GM20000 (cell line): ENCODE measurements at regions not wholly inside any gene's neighbourhood (a gene's known extent, or its start where the extent isn't known, plus 50 kb on each side); places are given as distances from the start of the nearest gene placed in this dataset.
"Not testable (repeated sequence)": the region's sequence is repeated elsewhere in the genome, so short reads cannot be mapped to it uniquely, and the experiment has no call there.

Source experiments
- DNase-seq: peaks from one replicate; pipeline ENCODE4 v3.0.0; 2012; ENCODE audit warnings: low spot score
- CTCF ChIP-seq: IDR thresholded peaks from 2 replicates; pipeline ENCODE4 v1.5.1; 2012; ENCODE audit warnings: mild to moderate bottlenecking, control low read depth; ENCODE audit errors: extremely low read depth, missing control alignments

GRCh38 chr3:74403307-74403706 is 211.2 kb downstream of the CNTN3 start:
- no peak for DNase-seq
- no peak for TF ChIP-seq CTCF

GRCh38 chr3:74402821-74403220 is 211.6 kb downstream of the CNTN3 start:
- no peak for TF ChIP-seq CTCF
- DNase-seq, result no peak

DNA sequence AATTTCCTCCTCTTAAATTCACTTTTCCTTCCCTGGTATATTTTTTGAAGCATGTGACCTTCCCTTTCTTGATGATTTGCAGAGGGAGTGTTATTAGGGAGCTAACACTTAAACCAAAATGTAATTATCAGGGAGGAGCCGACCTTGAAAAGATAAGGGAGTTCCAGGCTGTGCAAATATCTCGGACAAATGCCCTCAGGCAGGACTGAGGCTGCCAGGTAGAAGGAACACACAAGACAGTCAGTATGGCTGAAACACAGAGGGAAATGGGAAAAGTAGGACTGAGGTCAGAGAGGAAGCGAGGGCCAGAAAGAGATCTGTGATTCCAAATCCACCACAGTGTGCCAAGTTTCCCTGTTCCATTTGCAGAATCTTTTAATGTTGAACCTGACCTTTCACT is 221.0 kb downstream of the CNTN3 start:
- no peak for DNase-seq
- no peak for TF ChIP-seq CTCF

GRCh38 chr3:74390121-74390877 is 224.2 kb downstream of the CNTN3 start:
- DNase-seq, result no peak
- no peak for TF ChIP-seq CTCF

- TF ChIP-seq CTCF, result no peak
- no peak for DNase-seq
Observed at GRCh38 chr3:74387111-74387735, 227.2 kb downstream of the CNTN3 start.

- DNase-seq, result no peak
- TF ChIP-seq CTCF, result no peak
Observed at GRCh38 chr3:74384159-74384558, 230.3 kb downstream of the CNTN3 start.

GRCh38 chr3:74377669-74378068 is 236.8 kb downstream of the CNTN3 start:
- DNase-seq, result no peak
- no peak for TF ChIP-seq CTCF

DNA sequence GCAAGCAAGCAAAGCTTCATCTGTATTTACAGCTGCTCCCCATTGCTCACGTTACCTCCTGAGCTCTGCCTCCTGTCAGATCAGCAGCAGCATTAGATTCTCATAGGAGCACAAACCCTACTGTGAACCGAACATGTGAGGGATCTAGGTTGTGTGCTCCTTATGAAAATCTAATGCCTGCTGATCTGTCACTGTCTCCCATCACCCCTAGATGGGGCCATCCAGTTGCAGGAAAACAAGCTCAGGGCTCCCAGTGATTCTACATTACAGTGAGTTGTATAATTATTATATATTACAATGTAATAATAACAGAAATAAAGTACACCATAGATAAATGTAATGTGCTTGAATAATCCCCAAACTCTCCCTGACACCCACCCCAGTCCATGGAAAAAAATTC is 238.1 kb downstream of the CNTN3 start:
- not testable (repeated sequence) for DNase-seq
